GOT3 (cell line): ENCODE measurements at regions not wholly inside any gene's neighbourhood (a gene's known extent, or its start where the extent isn't known, plus 50 kb on each side); places are given as distances from the start of the nearest gene placed in this dataset.
"Not testable (repeated sequence)": the region's sequence is repeated elsewhere in the genome, so short reads cannot be mapped to it uniquely, and the experiment has no call there.

Experiments used
- DNase-seq: peaks from one replicate; lab custom pipeline; 2025; ENCODE audit warnings: mixed read lengths; lab: John Stamatoyannopoulos, UW

GRCh38 chr12:61044766-61045165 is 1215.4 kb upstream of the USP15 start:
- DNase-seq, result no peak

DNA sequence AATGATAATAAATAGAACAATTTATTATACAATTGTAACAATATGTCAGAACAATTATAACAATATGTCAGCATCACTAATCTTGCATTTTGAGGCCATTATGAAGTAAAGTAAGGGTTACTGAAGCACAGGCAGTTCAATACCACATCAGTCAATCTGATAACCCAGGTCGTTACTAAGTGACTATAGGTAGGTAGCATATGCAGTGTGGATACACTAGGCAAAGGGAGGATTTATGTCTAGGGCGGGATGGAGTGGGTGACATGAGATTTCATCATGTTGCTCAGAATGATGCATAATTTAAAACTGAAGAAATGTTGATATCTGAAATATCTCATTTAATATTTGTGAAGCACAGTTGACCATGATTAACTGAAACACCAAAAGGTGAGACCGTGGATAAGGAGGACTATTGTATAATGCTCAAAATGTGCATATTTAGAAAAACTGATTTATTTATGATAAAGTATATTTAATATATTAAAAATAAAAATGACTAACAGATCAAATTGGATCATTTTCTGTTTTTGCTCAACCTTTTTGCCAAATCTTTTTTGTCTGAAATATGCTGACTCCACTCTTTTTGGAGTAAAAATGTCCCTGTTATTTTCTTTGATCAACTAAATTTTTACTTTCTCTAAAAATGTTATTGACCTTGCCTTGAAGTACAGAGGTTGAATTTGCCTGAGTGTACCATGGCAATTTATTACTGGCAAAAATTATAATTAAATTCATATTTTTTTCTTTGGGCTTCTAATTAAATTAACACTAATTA is 1189.4 kb upstream of the USP15 start:
- no peak for DNase-seq

GRCh38 chr12:61072717-61073116 is 1187.5 kb upstream of the USP15 start:
- no peak for DNase-seq

DNA sequence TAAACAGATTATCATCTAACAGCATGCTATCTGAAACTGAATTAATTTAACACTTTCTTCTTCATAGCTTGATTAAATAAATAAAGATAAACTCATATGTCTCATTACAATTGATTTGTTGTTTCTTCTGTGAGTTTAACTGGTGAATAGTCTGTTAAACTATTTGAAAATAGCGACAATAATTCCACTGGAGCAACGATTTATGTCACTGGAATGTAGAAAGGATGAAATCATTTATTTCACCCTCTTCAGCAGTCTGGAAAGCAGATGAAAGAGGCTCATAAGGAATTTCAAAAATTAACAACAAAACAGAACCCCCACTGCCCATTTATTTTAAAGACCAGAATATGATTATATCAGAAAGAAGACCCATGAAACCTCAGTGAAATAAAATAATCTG is 1165.1 kb upstream of the USP15 start:
- DNase-seq, result no peak

DNA sequence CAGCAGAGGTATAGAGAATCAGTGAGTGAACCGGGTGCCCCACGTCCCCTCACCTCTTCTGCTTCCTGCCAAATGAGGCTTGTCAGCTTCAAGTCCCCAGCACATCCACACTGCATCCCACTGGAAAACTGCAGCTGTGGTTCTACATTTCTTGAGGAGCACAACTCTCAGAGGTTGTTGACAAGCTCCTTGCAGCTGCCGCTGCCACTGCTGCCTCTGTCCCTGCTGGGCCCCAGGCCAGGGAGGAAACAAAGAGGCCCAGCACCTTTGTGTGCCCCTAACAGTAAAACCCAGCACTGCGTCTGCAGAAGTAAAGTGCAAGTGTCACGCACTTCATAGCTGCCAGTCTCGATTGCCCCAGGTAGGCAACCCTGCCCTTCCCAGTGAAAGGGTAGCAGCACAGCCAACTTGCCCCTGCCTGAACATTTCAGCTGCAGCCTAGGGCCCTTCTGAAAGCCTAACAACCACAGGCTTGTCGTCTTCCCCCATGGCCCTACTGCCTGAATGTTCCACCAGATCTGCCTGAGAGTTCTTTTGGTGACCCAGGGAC is 1162.1 kb upstream of the USP15 start:
- no peak for DNase-seq

DNA sequence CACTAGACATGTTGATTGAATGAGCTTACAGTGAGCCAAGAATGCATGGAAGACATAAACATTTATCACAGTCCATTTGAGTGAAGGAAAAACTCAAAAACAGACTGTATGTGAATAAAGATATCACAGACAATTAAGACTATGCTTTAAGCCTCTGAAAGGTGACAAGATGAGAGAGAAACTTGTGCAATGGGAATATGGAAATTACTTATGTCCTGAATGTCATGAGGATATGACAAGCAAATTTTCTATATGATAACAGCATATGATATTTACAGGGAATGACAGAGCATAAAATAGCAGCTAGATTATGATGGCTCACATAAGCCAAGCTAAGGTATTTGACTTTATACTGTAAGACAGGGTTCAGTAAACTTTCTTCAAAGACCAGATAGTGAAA is 1153.1 kb upstream of the USP15 start:
- DNase-seq, result no peak

DNA sequence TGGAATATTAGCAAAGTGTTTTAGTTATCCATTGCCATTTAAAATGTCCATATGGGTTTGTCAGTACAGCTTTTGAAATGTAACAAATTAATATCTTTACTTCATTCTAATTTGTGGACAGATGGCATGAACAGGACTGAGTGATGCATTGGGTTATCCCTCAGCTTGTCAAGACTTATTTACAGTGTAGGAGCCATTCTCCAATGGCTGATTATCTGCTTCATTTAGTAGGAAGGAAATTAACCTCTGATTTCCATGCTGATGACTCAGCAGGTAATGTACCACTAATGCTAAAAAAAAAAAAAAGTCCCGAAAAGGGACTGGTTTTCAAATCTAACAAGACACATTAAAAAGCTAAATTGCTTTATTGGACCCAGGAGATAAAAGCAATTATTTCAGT is 1149.0 kb upstream of the USP15 start:
- no peak for DNase-seq

DNA sequence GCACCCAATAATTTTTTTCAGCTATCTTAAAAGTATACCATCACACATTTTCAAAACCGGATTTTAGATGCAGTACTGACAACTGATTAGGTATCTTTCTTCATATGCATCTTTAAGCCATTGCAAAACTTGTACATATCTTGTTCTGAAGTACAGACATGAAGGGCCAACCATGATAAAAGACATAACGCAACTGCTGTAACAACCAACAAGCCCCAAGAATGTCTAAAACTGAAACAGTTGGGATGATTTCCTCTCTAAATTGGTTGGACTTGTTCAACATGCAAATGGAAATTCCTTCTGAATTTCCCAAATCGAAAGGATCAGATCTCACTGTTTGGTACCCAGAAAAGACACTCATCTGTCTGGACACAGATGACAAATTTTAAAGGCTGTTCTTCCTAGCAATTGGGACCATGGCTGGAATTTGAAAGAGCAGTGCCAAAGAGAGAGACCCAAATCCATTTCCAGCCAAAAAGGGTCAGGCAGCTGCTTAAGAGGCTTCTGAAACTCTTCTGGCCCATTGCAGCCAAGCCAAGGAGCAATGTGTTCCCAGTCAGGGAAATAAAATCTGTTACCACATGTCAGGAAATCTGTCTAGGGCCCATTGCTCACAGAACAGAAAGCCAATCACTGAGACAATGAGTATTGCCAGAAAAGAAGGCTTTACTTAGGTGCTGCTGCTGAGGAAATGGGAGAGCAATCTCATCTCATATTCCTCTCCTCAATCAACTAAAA is 1122.4 kb upstream of the USP15 start:
- no peak for DNase-seq

DNA sequence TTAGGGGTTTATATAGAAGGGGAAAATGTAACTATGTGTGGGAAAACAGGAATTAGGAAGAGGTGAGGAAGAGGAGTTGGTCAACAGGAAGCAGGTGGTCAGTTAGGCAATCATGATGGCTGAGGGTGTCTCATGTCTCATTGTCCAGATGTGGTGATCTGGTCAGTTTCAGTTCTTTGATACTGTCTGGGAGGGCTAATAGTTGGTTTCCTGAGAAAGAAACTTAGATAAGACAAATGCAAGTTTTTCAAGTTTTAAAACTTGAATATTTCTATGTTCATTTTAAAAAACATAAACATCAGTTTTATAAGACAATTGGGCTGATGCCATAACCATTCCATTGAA is 1121.8 kb upstream of the USP15 start:
- DNase-seq, result no peak

DNA sequence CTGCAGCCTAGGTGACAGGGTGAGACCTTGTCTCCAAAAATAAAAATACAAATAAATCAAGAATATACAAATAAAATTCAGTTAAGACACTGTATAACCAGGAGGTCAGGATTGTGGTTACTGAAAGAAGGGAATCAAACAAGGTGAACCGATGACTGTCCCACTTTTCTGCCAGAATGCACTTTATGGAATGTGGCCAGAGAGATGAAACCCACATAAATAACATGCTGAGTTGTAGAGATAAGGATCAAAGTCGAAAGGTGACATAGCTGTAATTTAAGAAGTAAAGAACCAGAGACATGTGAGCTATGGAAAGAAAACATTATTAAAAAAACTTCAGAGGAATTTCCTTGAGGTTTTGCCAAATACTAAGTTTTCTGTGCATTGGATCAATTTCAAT is 1098.2 kb upstream of the USP15 start:
- no peak for DNase-seq

DNA sequence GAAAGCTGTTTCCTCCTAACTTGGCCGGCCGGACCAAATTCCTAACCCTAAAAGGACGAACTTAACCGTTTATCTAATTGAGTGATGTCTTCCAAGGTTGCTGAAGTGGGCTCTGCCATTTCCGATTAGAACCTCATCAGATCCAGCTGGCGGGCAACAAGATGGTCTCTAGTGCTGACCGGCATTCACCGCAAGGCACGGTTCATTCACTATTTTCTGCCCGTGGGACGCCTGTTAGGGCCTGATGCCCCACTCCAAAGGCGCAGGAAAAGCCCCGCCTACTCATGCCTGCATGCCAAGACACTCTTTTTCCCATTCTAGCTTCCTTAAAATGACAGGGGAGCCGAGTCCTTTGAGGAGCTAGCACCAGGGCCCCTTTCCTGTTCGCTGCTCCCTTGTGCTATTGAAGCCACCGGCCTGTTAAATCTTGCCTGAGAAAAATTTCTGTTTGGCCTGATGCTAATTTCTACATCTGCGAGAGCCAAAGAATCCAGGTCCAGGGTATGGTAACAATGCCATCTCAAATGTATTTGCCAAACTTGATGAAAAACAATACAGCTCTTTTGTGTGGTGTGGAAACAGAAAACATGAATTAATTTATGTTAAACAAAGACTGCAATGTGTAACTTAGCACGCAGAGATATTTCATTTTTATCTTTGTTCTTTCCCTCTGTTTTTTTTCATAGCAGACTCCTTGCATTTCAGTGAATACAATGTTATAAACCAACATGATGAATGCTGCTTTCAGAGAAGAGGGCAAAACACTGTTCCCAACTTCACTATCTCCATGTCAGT is 1071.2 kb upstream of the USP15 start:
- DNase-seq, result no peak

- no peak for DNase-seq
These were observed 1046.6 kb upstream of the USP15 start for GRCh38 chr12:61213646-61214045.

GRCh38 chr12:61220337-61220736 is 1039.9 kb upstream of the USP15 start:
- no peak for DNase-seq

DNA sequence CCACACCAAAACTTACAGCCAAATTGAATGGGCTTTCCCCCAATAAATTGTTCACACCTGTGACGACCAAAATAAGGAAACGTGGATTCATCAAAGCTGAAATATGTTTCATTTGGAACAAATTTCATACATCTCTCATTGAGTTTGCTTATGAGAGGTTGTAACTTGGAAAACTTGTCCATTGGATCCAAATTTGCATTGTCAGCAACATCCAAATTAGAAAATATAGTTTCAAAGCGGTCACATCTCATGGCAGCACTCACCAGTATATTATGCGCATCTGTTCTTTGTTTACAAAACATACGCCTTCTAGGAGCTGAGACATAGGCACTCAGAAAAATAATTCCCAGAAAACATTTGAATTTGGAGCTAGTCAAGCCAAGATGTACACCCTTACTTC is 1028.2 kb upstream of the USP15 start:
- DNase-seq, result no peak

DNA sequence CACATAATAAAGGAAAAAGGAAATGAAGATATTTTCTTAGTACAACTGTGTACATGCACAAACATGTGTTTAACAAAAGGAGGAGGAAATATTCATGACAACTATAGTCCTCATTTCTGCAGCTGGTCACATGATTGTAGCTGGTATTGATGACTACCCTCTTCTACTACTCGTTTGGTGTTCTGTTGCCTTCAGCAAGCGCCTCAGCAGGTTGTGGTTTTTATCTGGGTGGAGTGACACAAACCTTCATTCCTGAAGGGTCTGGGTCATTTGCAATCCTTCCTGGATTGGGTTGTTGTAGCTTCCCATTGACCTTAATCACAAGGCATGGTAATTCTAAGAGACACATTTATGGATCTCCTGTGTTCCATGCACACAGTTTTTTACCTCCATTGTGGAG is 1009.9 kb upstream of the USP15 start:
- DNase-seq, result no peak

GRCh38 chr12:61251076-61251475 is 1009.1 kb upstream of the USP15 start:
- no peak for DNase-seq

DNA sequence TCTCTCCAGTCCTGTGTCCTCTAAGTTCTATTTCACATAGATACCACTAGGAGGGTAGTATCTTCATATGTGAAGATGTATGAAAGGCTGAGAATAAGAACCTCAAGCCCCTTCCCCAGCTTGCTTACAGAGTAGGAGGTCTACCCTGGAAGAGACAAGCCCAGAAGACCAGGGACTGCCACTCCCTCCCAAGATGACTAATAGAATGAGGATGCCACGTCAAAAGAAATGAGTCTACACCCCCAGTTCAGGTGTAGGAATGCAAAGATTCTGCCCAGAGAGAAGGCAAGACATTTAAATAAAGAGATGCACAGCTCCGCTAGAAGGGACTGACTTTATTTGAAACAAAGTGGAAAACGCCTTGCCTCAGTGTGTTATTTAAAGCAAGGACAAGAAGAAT is 1006.0 kb upstream of the USP15 start:
- no peak for DNase-seq

DNA sequence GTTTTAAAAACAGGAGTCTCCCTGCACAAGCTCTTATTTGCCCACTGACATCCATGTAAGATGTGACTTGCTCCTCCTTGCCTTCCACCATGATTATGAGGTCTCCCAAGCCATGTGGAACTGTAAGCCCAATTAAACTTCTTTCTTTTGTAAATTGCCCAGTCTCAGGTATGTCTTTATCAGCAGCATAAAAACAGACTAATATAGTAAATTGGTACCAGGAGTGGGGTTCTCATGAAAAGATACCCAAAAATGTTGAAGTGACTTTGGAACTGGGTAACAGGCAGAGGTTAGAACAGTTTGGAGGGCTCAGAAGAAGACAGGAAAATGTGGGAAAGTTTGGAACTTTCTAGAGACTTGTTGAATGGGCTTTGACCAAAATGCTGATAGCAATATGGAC is 995.9 kb upstream of the USP15 start:
- DNase-seq, result not testable (repeated sequence)

GRCh38 chr12:61267474-61267873 is 992.7 kb upstream of the USP15 start:
- DNase-seq, result no peak

DNA sequence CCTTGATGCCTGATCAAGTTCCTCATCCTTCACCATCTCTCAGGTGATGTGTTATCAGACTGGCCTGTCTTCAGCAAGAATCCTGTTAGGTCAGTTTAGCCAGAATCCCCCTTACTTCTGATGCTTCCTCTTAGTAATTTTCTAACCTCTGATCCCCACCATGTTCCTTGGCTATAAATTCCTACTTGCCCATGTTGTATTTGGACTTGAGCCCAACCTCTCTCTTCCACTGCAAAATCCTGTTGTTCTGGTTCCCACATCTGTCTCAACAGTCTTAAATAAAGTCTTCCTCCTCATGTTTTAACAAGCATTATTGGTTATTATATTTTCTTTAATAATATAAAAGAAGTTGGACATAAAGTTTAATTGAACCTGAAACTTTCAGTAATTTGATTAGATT is 987.8 kb upstream of the USP15 start:
- DNase-seq, result no peak

DNA sequence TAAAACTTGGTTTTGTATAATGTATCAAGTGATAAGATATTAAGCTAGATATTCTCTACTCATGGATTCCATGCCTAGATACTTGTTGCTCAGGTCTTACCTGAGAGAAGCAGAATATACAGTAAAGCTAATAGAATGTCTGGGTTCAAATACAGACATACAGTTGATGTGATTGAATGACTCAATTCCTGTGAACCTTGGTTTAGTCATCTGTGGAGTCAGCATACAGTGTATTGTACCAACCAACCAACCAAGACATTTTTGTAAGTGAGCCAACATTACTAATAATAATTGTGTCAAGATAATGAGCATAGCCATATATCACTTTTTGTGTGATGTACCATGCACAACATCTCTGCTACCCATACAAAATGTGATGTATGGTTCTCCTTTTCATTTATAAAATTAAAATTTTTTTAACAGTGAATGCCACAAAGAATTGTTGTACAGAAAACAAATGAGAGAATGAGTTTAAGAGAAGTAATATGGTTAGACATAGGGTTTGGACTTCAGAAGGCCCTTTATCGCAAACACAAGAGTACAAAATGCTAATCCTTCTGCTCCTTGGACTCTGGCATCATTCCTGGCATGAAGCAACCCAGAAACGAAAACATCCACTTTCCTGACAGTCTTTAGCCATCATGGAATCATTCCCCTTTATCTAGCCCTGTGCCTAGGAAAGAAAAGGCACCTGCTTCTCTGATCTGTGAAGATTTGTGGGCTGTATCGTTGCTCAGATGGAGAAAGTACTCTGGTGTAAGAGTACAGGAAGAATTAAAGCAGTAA is 977.2 kb upstream of the USP15 start:
- DNase-seq, result no peak

- no peak for DNase-seq
These were observed 969.7 kb upstream of the USP15 start for GRCh38 chr12:61290473-61290872.
